ENCODE measurements at regions not wholly inside any gene's neighbourhood (a gene's known extent, or its start where the extent isn't known, plus 50 kb on each side); places are given as distances from the start of the nearest gene placed in this dataset.

- TF ChIP-seq, protein P1, sequence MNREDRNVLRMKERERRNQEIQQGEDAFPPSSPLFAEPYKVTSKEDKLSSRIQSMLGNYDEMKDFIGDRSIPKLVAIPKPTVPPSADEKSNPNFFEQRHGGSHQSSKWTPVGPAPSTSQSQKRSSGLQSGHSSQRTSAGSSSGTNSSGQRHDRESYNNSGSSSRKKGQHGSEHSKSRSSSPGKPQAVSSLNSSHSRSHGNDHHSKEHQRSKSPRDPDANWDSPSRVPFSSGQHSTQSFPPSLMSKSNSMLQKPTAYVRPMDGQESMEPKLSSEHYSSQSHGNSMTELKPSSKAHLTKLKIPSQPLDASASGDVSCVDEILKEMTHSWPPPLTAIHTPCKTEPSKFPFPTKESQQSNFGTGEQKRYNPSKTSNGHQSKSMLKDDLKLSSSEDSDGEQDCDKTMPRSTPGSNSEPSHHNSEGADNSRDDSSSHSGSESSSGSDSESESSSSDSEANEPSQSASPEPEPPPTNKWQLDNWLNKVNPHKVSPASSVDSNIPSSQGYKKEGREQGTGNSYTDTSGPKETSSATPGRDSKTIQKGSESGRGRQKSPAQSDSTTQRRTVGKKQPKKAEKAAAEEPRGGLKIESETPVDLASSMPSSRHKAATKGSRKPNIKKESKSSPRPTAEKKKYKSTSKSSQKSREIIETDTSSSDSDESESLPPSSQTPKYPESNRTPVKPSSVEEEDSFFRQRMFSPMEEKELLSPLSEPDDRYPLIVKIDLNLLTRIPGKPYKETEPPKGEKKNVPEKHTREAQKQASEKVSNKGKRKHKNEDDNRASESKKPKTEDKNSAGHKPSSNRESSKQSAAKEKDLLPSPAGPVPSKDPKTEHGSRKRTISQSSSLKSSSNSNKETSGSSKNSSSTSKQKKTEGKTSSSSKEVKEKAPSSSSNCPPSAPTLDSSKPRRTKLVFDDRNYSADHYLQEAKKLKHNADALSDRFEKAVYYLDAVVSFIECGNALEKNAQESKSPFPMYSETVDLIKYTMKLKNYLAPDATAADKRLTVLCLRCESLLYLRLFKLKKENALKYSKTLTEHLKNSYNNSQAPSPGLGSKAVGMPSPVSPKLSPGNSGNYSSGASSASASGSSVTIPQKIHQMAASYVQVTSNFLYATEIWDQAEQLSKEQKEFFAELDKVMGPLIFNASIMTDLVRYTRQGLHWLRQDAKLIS (CRISPR knock-in tag; IDR thresholded peaks at IDR 0.05; ENCODE audit: borderline replicate concordance): no peak
Measured at GRCh38 chr14:97301931-97302559, 504.9 kb downstream of the VRK1 start (continued).

DNA sequence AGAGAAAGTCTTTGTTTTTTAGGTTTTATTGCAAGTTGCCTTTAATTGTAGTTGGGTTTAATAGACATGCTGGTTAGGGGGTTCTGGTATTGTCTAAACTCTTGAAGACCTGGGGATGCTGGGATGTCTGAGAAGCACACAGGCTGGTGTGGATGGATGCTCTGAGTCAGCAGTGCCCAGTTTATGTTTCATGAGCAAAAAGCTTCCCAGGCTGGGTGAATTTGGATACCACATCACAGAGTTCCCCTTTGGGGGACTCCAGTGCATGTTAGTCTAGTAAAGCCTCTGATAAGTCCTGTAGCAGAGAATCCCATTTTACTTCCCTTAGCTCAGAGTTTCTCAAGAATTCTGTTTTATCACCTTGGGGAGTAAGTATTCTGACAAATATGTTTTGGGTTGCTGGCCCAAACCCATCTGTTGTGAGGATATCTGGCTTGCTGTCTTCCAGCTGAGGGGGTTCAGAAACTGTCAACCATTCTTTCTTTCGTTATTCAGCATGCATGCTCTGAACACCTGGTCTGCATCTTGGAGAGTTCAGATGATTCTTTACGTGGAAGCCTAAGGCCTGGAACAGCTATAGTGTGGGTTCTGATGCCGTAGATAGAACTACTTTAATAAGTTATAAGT lies 509.1 kb downstream of the VRK1 start:
- Mint-ChIP-seq H3K27me3 (ENCODE audit: low read depth) (no peaks in the 10 kb centered on the region; the same call in 1 of the 2 replicates), H3K27ac (no peak overlapping the region), H3K4me1 (peaks cover 8% of the 10 kb centered on the region), H3K9me3 (peaks cover 4% of the 10 kb centered on the region; the same call in 1 of the 2 replicates), H3K36me3 (no peaks in the 10 kb centered on the region), H3K4me3 (no peak overlapping the region)
- POLR2A ChIA-PET: no interaction called here
- DNase-seq (ENCODE audit: low spot score) (no peak), ATAC-seq (no peak)
- CTCF ChIA-PET: interaction anchor here (0.6 to 1.5 kb wide), 2 partner anchors 8 to 88 kb away, joined by 5 to 6 read pairs; no protein-coding TSS in a partner anchor
- no peak for TF ChIP-seq TEAD1 (CRISPR knock-in tag; IDR thresholded peaks at IDR 0.05)
- TF ChIP-seq ZNF232 (CRISPR knock-in tag; IDR thresholded peaks at IDR 0.05): no peak
- no peak for TF ChIP-seq CREB1 (CRISPR knock-in tag; IDR thresholded peaks at IDR 0.05)
- TF ChIP-seq FOXJ3 (CRISPR knock-in tag; IDR thresholded peaks at IDR 0.05; ENCODE audit: borderline replicate concordance): no peak

DNA sequence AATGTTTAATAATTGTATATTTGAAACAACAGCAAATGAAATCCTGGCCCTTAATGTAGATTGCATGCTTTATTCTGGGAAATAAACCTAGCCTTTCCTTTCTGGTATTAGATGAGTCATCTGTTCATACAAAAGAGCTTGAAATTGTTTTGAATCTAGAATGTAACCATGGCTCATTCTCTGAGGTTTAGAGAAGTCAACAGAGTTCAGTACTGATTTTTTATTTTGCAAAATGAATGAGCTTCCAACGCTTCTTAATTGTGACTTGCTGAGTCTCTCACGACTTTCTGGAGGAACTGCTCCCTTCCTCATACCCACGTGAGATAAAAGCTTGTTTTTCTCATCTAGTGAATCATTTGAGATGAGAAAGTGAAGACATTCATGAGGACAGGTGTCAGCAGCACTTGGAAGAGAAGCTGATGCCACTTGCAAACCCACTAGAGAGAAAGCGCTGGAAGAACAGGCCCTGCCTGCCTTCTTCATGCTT lies 509.6 kb downstream of the VRK1 start:
- CTCF ChIA-PET: interaction anchor here (0.6 to 1.5 kb wide), 2 partner anchors 9 to 89 kb away, joined by 5 to 6 read pairs; no protein-coding TSS in a partner anchor
- TF ChIP-seq NFYB (CRISPR knock-in tag; conservative IDR thresholded peaks at IDR 0.05; ENCODE audit: low read depth): no peak
- no peak for TF ChIP-seq ZNF121 (CRISPR knock-in tag; IDR thresholded peaks at IDR 0.05)
- TF ChIP-seq ELF4 (CRISPR knock-in tag; IDR thresholded peaks at IDR 0.05; ENCODE audit: low read depth): no peak
- TF ChIP-seq GRHL2 (CRISPR knock-in tag; IDR thresholded peaks at IDR 0.05; ENCODE audit: insufficient replicate concordance, severe bottlenecking): no peak
- TF ChIP-seq, protein P2, sequence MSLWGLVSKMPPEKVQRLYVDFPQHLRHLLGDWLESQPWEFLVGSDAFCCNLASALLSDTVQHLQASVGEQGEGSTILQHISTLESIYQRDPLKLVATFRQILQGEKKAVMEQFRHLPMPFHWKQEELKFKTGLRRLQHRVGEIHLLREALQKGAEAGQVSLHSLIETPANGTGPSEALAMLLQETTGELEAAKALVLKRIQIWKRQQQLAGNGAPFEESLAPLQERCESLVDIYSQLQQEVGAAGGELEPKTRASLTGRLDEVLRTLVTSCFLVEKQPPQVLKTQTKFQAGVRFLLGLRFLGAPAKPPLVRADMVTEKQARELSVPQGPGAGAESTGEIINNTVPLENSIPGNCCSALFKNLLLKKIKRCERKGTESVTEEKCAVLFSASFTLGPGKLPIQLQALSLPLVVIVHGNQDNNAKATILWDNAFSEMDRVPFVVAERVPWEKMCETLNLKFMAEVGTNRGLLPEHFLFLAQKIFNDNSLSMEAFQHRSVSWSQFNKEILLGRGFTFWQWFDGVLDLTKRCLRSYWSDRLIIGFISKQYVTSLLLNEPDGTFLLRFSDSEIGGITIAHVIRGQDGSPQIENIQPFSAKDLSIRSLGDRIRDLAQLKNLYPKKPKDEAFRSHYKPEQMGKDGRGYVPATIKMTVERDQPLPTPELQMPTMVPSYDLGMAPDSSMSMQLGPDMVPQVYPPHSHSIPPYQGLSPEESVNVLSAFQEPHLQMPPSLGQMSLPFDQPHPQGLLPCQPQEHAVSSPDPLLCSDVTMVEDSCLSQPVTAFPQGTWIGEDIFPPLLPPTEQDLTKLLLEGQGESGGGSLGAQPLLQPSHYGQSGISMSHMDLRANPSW (CRISPR knock-in tag; conservative IDR thresholded peaks at IDR 0.05; ENCODE audit: low read depth): no peak
- TF ChIP-seq FOXK1 (CRISPR knock-in tag; IDR thresholded peaks at IDR 0.05): no peak
- no peak for TF ChIP-seq ATF3 (CRISPR knock-in tag; conservative IDR thresholded peaks at IDR 0.05)
- TF ChIP-seq, protein P3, sequence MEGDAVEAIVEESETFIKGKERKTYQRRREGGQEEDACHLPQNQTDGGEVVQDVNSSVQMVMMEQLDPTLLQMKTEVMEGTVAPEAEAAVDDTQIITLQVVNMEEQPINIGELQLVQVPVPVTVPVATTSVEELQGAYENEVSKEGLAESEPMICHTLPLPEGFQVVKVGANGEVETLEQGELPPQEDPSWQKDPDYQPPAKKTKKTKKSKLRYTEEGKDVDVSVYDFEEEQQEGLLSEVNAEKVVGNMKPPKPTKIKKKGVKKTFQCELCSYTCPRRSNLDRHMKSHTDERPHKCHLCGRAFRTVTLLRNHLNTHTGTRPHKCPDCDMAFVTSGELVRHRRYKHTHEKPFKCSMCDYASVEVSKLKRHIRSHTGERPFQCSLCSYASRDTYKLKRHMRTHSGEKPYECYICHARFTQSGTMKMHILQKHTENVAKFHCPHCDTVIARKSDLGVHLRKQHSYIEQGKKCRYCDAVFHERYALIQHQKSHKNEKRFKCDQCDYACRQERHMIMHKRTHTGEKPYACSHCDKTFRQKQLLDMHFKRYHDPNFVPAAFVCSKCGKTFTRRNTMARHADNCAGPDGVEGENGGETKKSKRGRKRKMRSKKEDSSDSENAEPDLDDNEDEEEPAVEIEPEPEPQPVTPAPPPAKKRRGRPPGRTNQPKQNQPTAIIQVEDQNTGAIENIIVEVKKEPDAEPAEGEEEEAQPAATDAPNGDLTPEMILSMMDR (IDR thresholded peaks at IDR 0.05): no peak
- TF ChIP-seq ZNF396 (CRISPR knock-in tag; IDR thresholded peaks at IDR 0.05; ENCODE audit: borderline replicate concordance): no peak
- TF ChIP-seq PRDM15 (CRISPR knock-in tag; IDR thresholded peaks at IDR 0.05): no peak
- no peak for TF ChIP-seq SOX15 (CRISPR knock-in tag; IDR thresholded peaks at IDR 0.05)
- TF ChIP-seq FOXJ3 (CRISPR knock-in tag; IDR thresholded peaks at IDR 0.05; ENCODE audit: borderline replicate concordance): no peak
- TF ChIP-seq, protein P4, sequence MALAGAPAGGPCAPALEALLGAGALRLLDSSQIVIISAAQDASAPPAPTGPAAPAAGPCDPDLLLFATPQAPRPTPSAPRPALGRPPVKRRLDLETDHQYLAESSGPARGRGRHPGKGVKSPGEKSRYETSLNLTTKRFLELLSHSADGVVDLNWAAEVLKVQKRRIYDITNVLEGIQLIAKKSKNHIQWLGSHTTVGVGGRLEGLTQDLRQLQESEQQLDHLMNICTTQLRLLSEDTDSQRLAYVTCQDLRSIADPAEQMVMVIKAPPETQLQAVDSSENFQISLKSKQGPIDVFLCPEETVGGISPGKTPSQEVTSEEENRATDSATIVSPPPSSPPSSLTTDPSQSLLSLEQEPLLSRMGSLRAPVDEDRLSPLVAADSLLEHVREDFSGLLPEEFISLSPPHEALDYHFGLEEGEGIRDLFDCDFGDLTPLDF (CRISPR knock-in tag; IDR thresholded peaks at IDR 0.05): no peak
- no peak for TF ChIP-seq SMAD3 (CRISPR knock-in tag; IDR thresholded peaks at IDR 0.05; ENCODE audit: borderline replicate concordance)

More for the DNA sequence above, 509.6 kb downstream of the VRK1 start:
- Mint-ChIP-seq H3K9me3 (peaks cover 4% of the 10 kb centered on the region; the same call in 1 of the 2 replicates), H3K36me3 (no peaks in the 10 kb centered on the region), H3K27ac (no peak overlapping the region), H3K27me3 (ENCODE audit: low read depth) (no peaks in the 10 kb centered on the region; the same call in 1 of the 2 replicates), H3K4me3 (no peak overlapping the region), H3K4me1 (peaks cover 3% of the 10 kb centered on the region)
- no peak for ATAC-seq
- POLR2A ChIA-PET: no interaction called here
- DNase-seq (ENCODE audit: low spot score): no peak

All from WTC11 (cell line).